ENCODE measurements at regions not wholly inside any gene's neighbourhood (a gene's known extent, or its start where the extent isn't known, plus 50 kb on each side); places are given as distances from the start of the nearest gene placed in this dataset.
"Not testable (repeated sequence)": the region's sequence is repeated elsewhere in the genome, so short reads cannot be mapped to it uniquely, and the experiment has no call there.

DNA sequence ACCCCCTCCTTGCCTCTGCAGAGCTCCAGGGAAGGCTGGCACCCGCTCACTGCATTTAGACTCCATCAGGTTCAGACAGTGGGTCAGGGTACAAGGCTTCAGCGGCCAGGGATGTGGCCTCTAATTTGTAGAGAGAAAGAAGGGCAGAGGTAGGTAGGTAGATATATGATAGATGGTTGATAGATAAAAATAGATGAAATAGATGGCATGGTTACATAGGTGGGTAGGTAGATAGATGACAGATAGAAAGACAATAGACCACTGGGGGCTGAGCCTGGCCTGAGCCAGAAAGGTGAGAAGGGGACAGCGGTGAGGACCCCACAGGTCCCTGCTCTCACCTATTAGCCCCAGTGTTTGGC is 126.6 kb downstream of the METRNL start:
- TF ChIP-seq, protein P1, sequence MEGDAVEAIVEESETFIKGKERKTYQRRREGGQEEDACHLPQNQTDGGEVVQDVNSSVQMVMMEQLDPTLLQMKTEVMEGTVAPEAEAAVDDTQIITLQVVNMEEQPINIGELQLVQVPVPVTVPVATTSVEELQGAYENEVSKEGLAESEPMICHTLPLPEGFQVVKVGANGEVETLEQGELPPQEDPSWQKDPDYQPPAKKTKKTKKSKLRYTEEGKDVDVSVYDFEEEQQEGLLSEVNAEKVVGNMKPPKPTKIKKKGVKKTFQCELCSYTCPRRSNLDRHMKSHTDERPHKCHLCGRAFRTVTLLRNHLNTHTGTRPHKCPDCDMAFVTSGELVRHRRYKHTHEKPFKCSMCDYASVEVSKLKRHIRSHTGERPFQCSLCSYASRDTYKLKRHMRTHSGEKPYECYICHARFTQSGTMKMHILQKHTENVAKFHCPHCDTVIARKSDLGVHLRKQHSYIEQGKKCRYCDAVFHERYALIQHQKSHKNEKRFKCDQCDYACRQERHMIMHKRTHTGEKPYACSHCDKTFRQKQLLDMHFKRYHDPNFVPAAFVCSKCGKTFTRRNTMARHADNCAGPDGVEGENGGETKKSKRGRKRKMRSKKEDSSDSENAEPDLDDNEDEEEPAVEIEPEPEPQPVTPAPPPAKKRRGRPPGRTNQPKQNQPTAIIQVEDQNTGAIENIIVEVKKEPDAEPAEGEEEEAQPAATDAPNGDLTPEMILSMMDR (IDR thresholded peaks at IDR 0.05), result not testable (repeated sequence)
- not testable (repeated sequence) for TF ChIP-seq POLR2A (IDR thresholded peaks at IDR 0.05)
